Fibroblast of lung (primary cell): ENCODE measurements at regions not wholly inside any gene's neighbourhood (a gene's known extent, or its start where the extent isn't known, plus 50 kb on each side); places are given as distances from the start of the nearest gene placed in this dataset.

ENCODE experiments used
- DNase-seq, 2 donors: peaks; one replicate each; pipeline versions ENCODE4 v3.0.0 to v3.0.0-alpha.2; 2010; ENCODE audit warnings: low read depth in 2 of 2
- H2AFZ ChIP-seq: 2 replicates; pipeline ENCODE4 v1.5.1; 2012; ENCODE audit warnings: low read length, control low read depth, inconsistent platforms
- H3K27ac ChIP-seq: 2 replicates; pipeline ENCODE4 v1.5.1; 2011; ENCODE audit warnings: low read length, control low read depth; ENCODE audit not compliant: insufficient read depth
- H3K27me3 ChIP-seq: 2 replicates; pipeline ENCODE4 v1.5.1; 2011; ENCODE audit warnings: mild to moderate bottlenecking, low read length; ENCODE audit not compliant: control insufficient read depth, insufficient read depth
- H3K36me3 ChIP-seq: 2 replicates; pipeline ENCODE4 v1.5.1; 2011; ENCODE audit warnings: low read length; ENCODE audit not compliant: control insufficient read depth, insufficient read depth
- H3K4me1 ChIP-seq: 2 replicates; pipeline ENCODE4 v1.5.1; 2011; ENCODE audit warnings: low read length; ENCODE audit not compliant: control insufficient read depth, insufficient read depth; ENCODE audit errors: extremely low read depth
- H3K4me2 ChIP-seq: 2 replicates; pipeline ENCODE4 v1.5.1; 2011; ENCODE audit warnings: low read length, control low read depth; ENCODE audit not compliant: insufficient read depth; ENCODE audit errors: extremely low read depth
- H3K4me3 ChIP-seq, 4 experiments: fragments of 200-600 bp in 1 of 4; sonication (generic) in 1 of 4; replicated peaks in 1 of 4; 2 replicates each; pipeline ENCODE4 v1.5.1; 2011 to 2016; ENCODE audit warnings: low read length in 4 of 4, low read depth in 3 of 4, mild to moderate bottlenecking in 3 of 4, control low read depth in 2 of 4, inconsistent platforms in 1 of 4, mixed read lengths in 1 of 4; ENCODE audit not compliant: insufficient read depth in 1 of 4; ENCODE audit errors: control extremely low read depth in 1 of 4
- H3K79me2 ChIP-seq: 2 replicates; pipeline ENCODE4 v1.5.1; 2012; ENCODE audit warnings: mild to moderate bottlenecking, low read length, inconsistent platforms; ENCODE audit not compliant: control insufficient read depth, insufficient read depth
- H3K9ac ChIP-seq: 2 replicates; pipeline ENCODE4 v1.5.1; 2011; ENCODE audit warnings: mild to moderate bottlenecking, low read length, control low read depth; ENCODE audit not compliant: insufficient read depth
- H3K9me3 ChIP-seq: 2 replicates; pipeline ENCODE4 v1.5.1; 2012; ENCODE audit warnings: low read depth, low read length; ENCODE audit not compliant: control insufficient read depth, insufficient read depth
- H4K20me1 ChIP-seq: 2 replicates; pipeline ENCODE4 v1.5.1; 2011; ENCODE audit warnings: low read length; ENCODE audit not compliant: control insufficient read depth, insufficient read depth; ENCODE audit errors: extremely low read depth
- CTCF ChIP-seq, 2 donors: IDR thresholded peaks in 1 of 2; conservative IDR thresholded peaks in 1 of 2; 1 replicate in 1 of 2; 2 replicates in 1 of 2; pipeline ENCODE4 v1.5.1; 2011 to 2012; ENCODE audit warnings: low read length in 2 of 2, control low read depth in 1 of 2, inconsistent platforms in 1 of 2, low read depth in 1 of 2, mild to moderate bottlenecking in 1 of 2
- EZH2 ChIP-seq: IDR thresholded peaks from 2 replicates; pipeline ENCODE4 v1.5.1; 2012; ENCODE audit warnings: low read length, control low read depth, mild to moderate bottlenecking; ENCODE audit errors: missing control alignments

- no peaks in the 10 kb centered on the region for H4K20me1 ChIP-seq
- no peak overlapping the region for H3K4me2 ChIP-seq
- H2AFZ ChIP-seq: no peak overlapping the region
Measured at GRCh38 chr1:213381572-213382084, 330.6 kb downstream of the RPS6KC1 start.

GRCh38 chr1:213383465-213383864 lies 332.4 kb downstream of the RPS6KC1 start:
- Histone ChIP-seq H3K79me2 (no peaks in the 10 kb centered on the region), H3K9ac (no peak overlapping the region), H3K4me2 (no peak overlapping the region), H3K4me3 (no peak overlapping the region), H2AFZ (no peak overlapping the region), H3K27ac (no peak overlapping the region), H3K27me3 (no peaks in the 10 kb centered on the region), H4K20me1 (no peaks in the 10 kb centered on the region), H3K36me3 (no peaks in the 10 kb centered on the region), H3K9me3 (no peaks in the 10 kb centered on the region), H3K4me1 (no peaks in the 10 kb centered on the region)
- TF ChIP-seq CTCF (conservative IDR thresholded peaks at IDR 0.05 in 1 of 2, IDR thresholded peaks at IDR 0.05 in 1 of 2; ENCODE audit: low read depth in 1 of 2, low read length in 2 of 2) (no peak), EZH2 (no peak)
- DNase-seq: no peak

More at GRCh38 chr1:213381572-213382084, 330.6 kb downstream of the RPS6KC1 start:
- Histone ChIP-seq H3K4me1 (no peaks in the 10 kb centered on the region), H3K27ac (no peak overlapping the region), H3K79me2 (no peaks in the 10 kb centered on the region), H3K36me3 (no peaks in the 10 kb centered on the region), H3K4me3 (no peak overlapping the region), H3K9ac (no peak overlapping the region), H3K9me3 (no peaks in the 10 kb centered on the region), H3K27me3 (no peaks in the 10 kb centered on the region)
- DNase-seq: peak; percentile 19 to 45
- TF ChIP-seq CTCF (conservative IDR thresholded peaks at IDR 0.05 in 1 of 2, IDR thresholded peaks at IDR 0.05 in 1 of 2; ENCODE audit: low read depth in 1 of 2, low read length in 2 of 2) (no peak), EZH2 (no peak)

- DNase-seq: no peak
- Histone ChIP-seq H2AFZ (no peak overlapping the region), H3K36me3 (no peaks in the 10 kb centered on the region), H3K4me3 (no peak overlapping the region), H4K20me1 (no peaks in the 10 kb centered on the region), H3K27me3 (no peaks in the 10 kb centered on the region), H3K4me2 (no peak overlapping the region), H3K9ac (no peak overlapping the region), H3K9me3 (no peaks in the 10 kb centered on the region), H3K79me2 (no peaks in the 10 kb centered on the region), H3K27ac (no peak overlapping the region), H3K4me1 (no peaks in the 10 kb centered on the region)
- TF ChIP-seq EZH2 (no peak), CTCF (conservative IDR thresholded peaks at IDR 0.05 in 1 of 2, IDR thresholded peaks at IDR 0.05 in 1 of 2; ENCODE audit: low read depth in 1 of 2, low read length in 2 of 2) (no peak)
Measured at GRCh38 chr1:213385201-213385600, 334.2 kb downstream of the RPS6KC1 start.
